HUES6 (cell line): ENCODE measurements at regions not wholly inside any gene's neighbourhood (a gene's known extent, or its start where the extent isn't known, plus 50 kb on each side); places are given as distances from the start of the nearest gene placed in this dataset.

ENCODE experiments used
- H3K27ac ChIP-seq: 2 replicates; pipeline ENCODE4 v1.7.0; 2013; ENCODE audit warnings: low read depth, mild to moderate bottlenecking, low read length, inconsistent platforms
- H3K27me3 ChIP-seq: 2 replicates; pipeline ENCODE4 v1.6.1; 2013; ENCODE audit warnings: low read length; ENCODE audit not compliant: control insufficient read depth, insufficient read depth
- H3K36me3 ChIP-seq: 2 replicates; pipeline ENCODE4 v1.6.1; 2013; ENCODE audit warnings: low read length; ENCODE audit not compliant: control insufficient read depth, insufficient read depth
- H3K4me1 ChIP-seq: 2 replicates; pipeline ENCODE4 v1.6.1; 2013; ENCODE audit warnings: low read length; ENCODE audit not compliant: control insufficient read depth, insufficient read depth
- H3K4me3 ChIP-seq: 2 replicates; pipeline ENCODE4 v1.5.1; 2013; ENCODE audit warnings: low read depth, low read length
- H3K9ac ChIP-seq: one replicate; pipeline ENCODE4 v1.6.1; 2013; ENCODE audit warnings: mild to moderate bottlenecking, low read length
- H3K9me3 ChIP-seq: 2 replicates; pipeline ENCODE4 v1.6.1; 2013; ENCODE audit warnings: low read depth, low read length; ENCODE audit not compliant: control insufficient read depth, insufficient read depth

GRCh38 chr6:138568997-138569396, 69.7 kb upstream of the NHSL1 start:
- no peak overlapping the region for H3K9ac ChIP-seq
- H3K36me3 ChIP-seq = no peaks in the 10 kb centered on the region
- no peak overlapping the region for H3K4me3 ChIP-seq
- H3K27ac ChIP-seq = no peak overlapping the region
- peaks cover 30% of the 10 kb centered on the region for H3K4me1 ChIP-seq
- H3K9me3 ChIP-seq = no peaks in the 10 kb centered on the region
- no peaks in the 10 kb centered on the region for H3K27me3 ChIP-seq

DNA sequence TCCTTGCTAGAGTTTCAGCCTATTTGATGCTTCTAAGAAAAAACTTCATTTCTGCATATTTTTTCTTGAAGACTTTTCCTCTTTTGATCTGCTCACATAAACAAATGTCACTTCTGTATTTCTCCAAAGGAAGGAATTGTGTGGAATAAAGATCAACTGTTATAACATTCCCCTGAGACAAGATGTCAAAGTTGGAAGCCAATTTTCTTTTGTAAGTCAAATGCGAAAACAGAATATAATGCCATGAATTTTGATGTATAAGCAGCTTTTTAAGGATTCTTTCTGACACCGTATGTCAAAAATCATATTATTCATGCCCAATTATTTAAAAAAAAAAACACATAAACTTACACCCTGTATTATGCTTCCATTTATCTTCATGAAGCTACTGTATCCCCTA, 70.3 kb upstream of the NHSL1 start:
- Histone ChIP-seq H3K36me3 (no peaks in the 10 kb centered on the region), H3K4me1 (peaks cover 29% of the 10 kb centered on the region), H3K4me3 (peak overlapping the region; percentile 49; the same call in 1 of the 2 replicates), H3K9me3 (no peaks in the 10 kb centered on the region), H3K27me3 (no peaks in the 10 kb centered on the region), H3K9ac (no peak overlapping the region), H3K27ac (no peak overlapping the region)

DNA sequence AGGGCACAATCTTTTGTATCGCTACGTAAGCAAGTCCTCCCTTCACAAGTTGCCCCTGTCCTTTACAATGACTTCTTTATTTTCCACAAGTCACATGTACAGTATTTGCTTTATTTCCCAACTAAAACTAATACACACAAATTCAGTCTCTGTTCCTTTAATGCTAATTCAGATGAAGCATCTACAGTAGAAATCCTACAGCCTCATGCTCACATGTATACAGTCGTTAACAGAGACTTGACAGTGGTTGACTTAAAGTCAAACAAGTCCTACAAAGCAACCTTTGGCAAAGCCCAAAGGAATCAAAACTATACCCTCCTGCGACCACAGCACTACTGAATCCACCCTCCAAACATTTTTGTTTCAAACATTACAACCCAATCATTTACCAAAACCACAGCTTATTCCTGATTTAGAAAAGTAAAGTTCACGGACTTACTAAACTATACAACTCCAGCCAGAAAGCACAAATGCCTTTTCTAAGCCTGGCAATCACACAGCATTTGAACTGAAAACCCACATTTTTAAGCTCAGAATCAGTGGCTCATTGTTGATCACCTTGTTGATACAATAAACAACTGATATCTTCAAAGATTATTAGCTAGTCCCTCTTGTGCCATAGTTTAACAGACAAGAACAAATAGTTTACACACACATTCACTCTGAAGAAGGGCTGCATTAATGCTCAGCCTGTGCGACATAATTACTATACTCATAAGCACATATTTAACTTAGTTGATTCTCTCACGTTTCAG, 70.9 kb upstream of the NHSL1 start:
- H3K4me3 ChIP-seq = peak overlapping the region; percentile 49; the same call in 1 of the 2 replicates
- H3K27ac ChIP-seq = no peak overlapping the region
- H3K4me1 ChIP-seq = peaks cover 29% of the 10 kb centered on the region
- no peaks in the 10 kb centered on the region for H3K9me3 ChIP-seq
- no peaks in the 10 kb centered on the region for H3K36me3 ChIP-seq
- H3K27me3 ChIP-seq = no peaks in the 10 kb centered on the region
- H3K9ac ChIP-seq = no peak overlapping the region

DNA sequence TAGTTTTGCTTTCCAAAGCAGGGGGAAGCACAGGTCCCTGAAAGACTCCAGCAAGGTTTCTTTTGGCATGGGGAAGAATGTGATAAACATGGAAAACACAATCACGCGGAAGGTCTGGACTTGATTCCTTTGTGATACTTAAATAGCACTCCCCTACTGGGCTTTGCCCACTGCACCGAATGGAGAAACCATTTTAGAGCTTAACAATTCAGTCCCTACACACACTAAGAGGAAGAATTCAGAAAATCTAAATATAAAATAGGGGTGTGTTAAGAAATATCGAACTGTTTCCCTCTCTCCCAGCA, 71.4 kb upstream of the NHSL1 start:
- Histone ChIP-seq H3K36me3 (no peaks in the 10 kb centered on the region), H3K4me3 (peak overlapping the region; percentile 49; the same call in 1 of the 2 replicates), H3K27me3 (no peaks in the 10 kb centered on the region), H3K9me3 (no peaks in the 10 kb centered on the region), H3K27ac (no peak overlapping the region), H3K9ac (no peak overlapping the region), H3K4me1 (peaks cover 29% of the 10 kb centered on the region)

- H3K4me3 ChIP-seq = peak overlapping the region; percentile 49
- H3K9ac ChIP-seq = no peak overlapping the region
- H3K36me3 ChIP-seq = no peaks in the 10 kb centered on the region
- peaks cover 29% of the 10 kb centered on the region for H3K4me1 ChIP-seq
- H3K27ac ChIP-seq = no peak overlapping the region
- H3K9me3 ChIP-seq = no peaks in the 10 kb centered on the region
- no peaks in the 10 kb centered on the region for H3K27me3 ChIP-seq
Observed at GRCh38 chr6:138571181-138571580, 71.9 kb upstream of the NHSL1 start.

DNA sequence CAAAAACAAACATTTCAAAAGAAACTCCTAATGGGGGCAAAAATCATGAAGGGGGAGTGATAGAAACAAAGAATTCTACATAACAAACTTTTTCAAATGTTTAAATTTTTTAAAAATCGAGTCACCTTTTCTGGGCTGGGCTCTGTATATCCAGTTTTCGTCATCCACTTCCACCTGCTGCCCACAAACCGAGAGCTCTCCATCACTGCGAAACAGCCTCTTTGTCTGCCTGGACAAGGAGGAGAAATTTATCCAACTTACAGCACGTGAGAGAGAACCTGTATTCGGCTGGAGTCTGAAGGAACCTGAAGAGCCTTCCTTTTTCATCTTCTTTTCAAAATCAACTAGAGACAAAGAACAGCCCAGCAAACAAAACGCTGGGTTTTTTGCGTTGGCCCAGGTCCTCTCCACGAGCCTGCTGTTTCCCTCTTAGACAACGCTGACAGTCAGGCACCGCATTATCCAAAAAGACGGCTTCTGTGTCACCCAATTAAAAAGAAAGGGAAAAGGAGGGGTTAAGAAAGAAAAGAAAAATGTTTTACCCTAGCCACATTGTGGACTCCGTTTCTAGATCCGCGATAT, 72.4 kb upstream of the NHSL1 start:
- Histone ChIP-seq H3K9ac (peak overlapping the region; percentile 44), H3K36me3 (no peaks in the 10 kb centered on the region), H3K9me3 (no peaks in the 10 kb centered on the region), H3K27ac (no peak overlapping the region), H3K4me3 (peak overlapping the region; percentile 49), H3K27me3 (no peaks in the 10 kb centered on the region), H3K4me1 (peaks cover 34% of the 10 kb centered on the region)

DNA sequence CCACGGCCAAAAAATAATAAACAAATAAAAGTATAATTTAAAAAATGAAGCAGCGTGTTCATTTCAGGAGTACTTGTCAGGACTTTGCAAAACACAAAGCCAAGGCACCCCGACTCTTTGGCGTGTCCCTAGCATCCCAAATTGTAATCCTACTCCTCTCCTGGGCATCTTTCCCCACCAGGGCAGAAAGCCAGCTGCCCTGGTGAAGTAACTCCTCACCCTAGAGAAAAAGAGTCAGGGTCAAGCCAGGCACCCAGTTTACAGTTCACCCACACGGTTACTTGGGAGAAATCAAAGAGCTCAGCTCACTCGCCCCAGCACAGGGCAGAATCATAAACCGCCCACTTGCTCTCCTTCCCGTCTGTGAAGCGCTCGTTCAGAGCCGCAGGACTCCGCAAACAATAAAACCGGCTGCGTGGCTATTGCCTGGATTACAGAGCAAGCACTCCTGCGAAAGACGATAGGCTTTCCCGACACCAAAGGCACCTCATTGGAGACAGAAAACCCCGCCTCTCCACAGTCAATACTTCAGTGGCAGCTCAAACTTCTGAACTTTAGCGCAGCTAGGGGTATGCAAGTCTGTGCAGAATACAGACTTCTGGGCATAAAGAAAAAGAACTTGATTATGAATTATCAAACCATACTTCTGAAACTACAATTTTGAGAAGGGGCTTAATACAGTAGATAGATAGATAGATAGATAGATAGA, 73.0 kb upstream of the NHSL1 start:
- peak overlapping the region; percentile 49 for H3K4me3 ChIP-seq
- H3K27ac ChIP-seq = no peak overlapping the region

GRCh38 chr6:138572885-138573284, 73.6 kb upstream of the NHSL1 start:
- H3K27me3 ChIP-seq = no peaks in the 10 kb centered on the region
- peak overlapping the region; percentile 49 for H3K4me3 ChIP-seq
- no peaks in the 10 kb centered on the region for H3K9me3 ChIP-seq
- H3K36me3 ChIP-seq = no peaks in the 10 kb centered on the region
- H3K4me1 ChIP-seq = peaks cover 45% of the 10 kb centered on the region
- no peak overlapping the region for H3K27ac ChIP-seq
- no peak overlapping the region for H3K9ac ChIP-seq

More for the DNA sequence above, 73.0 kb upstream of the NHSL1 start:
- no peaks in the 10 kb centered on the region for H3K27me3 ChIP-seq
- peaks cover 39% of the 10 kb centered on the region for H3K4me1 ChIP-seq
- no peaks in the 10 kb centered on the region for H3K36me3 ChIP-seq
- H3K9me3 ChIP-seq = no peaks in the 10 kb centered on the region
- H3K9ac ChIP-seq = no peak overlapping the region

GRCh38 chr6:138575257-138575656, 76.0 kb upstream of the NHSL1 start:
- Histone ChIP-seq H3K4me3 (no peak overlapping the region), H3K27me3 (no peaks in the 10 kb centered on the region), H3K9ac (no peak overlapping the region), H3K9me3 (no peaks in the 10 kb centered on the region), H3K36me3 (no peaks in the 10 kb centered on the region), H3K4me1 (peaks cover 49% of the 10 kb centered on the region), H3K27ac (no peak overlapping the region)

- Histone ChIP-seq H3K36me3 (no peaks in the 10 kb centered on the region), H3K9me3 (no peaks in the 10 kb centered on the region), H3K9ac (no peak overlapping the region), H3K4me1 (peaks cover 38% of the 10 kb centered on the region), H3K4me3 (no peak overlapping the region), H3K27me3 (no peaks in the 10 kb centered on the region), H3K27ac (no peak overlapping the region)
Observed at GRCh38 chr6:138576313-138576712, 77.0 kb upstream of the NHSL1 start.
